ENCODE measurements at regions not wholly inside any gene's neighbourhood (a gene's known extent, or its start where the extent isn't known, plus 50 kb on each side); places are given as distances from the start of the nearest gene placed in this dataset.
"Not testable (repeated sequence)": the region's sequence is repeated elsewhere in the genome, so short reads cannot be mapped to it uniquely, and the experiment has no call there.

- DNase-seq = no peak
- TF ChIP-seq POLR2A (IDR thresholded peaks at IDR 0.05) (no peak), CTCF (IDR thresholded peaks at IDR 0.05) (no peak), POLR2AphosphoS5 (IDR thresholded peaks at IDR 0.05) (no peak), EP300 (IDR thresholded peaks at IDR 0.05; ENCODE audit: low read depth) (no peak)
- 68 to 81% methylated on average over 4 to 7 of the region's 8 CpGs for WGBS, 2 donors (ENCODE audit: low coverage in 1 of 2)
- no peak overlapping the region for H3K4me3 ChIP-seq
- H3K4me1 ChIP-seq = no peaks in the 10 kb centered on the region
- intact Hi-C loops (cut with DNase I; ENCODE audit: low total_unique reads) (no loop called here), in situ Hi-C loops (cut with MboI; ENCODE audit: low pct_ligation_motif_present in 1 of 4, low pct_unique_long_range_greater_than_20kb in 1 of 4, low sequenced_read_pairs in 3 of 4) (no loop called here)
- no peak overlapping the region for H3K27ac ChIP-seq
- H3K36me3 ChIP-seq = no peaks in the 10 kb centered on the region
- no peaks in the 10 kb centered on the region for H3K9me3 ChIP-seq
- no peaks in the 10 kb centered on the region for H3K27me3 ChIP-seq
Observed at GRCh38 chr6:121619987-121620740, 184.7 kb downstream of the GJA1 start.

- WGBS, 2 donors (ENCODE audit: low coverage in 1 of 2) = 78% methylated on average over 2 of the region's 2 CpGs; no CpG with 5 or more reads in 1 of the 2 donors
- intact Hi-C loops (cut with DNase I; ENCODE audit: low total_unique reads) = no loop called here
Observed at GRCh38 chr6:121627761-121628160, 192.3 kb downstream of the GJA1 start.

GRCh38 chr6:121630716-121631115, 195.3 kb downstream of the GJA1 start:
- Histone ChIP-seq H3K9me3 (peaks cover 6% of the 10 kb centered on the region in 2 donors), H3K27me3 (no peaks in the 10 kb centered on the region), H3K27ac (no peak overlapping the region), H3K4me1 (no peaks in the 10 kb centered on the region), H3K4me3 (no peak overlapping the region), H3K36me3 (no peaks in the 10 kb centered on the region)
- no peak for TF ChIP-seq EP300 (IDR thresholded peaks at IDR 0.05; ENCODE audit: low read depth)
- TF ChIP-seq CTCF (IDR thresholded peaks at IDR 0.05) = no peak
- TF ChIP-seq POLR2AphosphoS5 (IDR thresholded peaks at IDR 0.05) = no peak
- TF ChIP-seq POLR2A (IDR thresholded peaks at IDR 0.05) = no peak
- in situ Hi-C loops (cut with MboI; ENCODE audit: low pct_ligation_motif_present in 1 of 4, low pct_unique_long_range_greater_than_20kb in 1 of 4, low sequenced_read_pairs in 3 of 4) = no loop called here
- DNase-seq = no peak
- intact Hi-C loops (cut with DNase I; ENCODE audit: low total_unique reads) = no loop called here

More at GRCh38 chr6:121627761-121628160, 192.3 kb downstream of the GJA1 start:
- no peaks in the 10 kb centered on the region for H3K4me1 ChIP-seq
- no peaks in the 10 kb centered on the region for H3K27me3 ChIP-seq
- no peak overlapping the region for H3K4me3 ChIP-seq
- in situ Hi-C loops (cut with MboI; ENCODE audit: low pct_ligation_motif_present in 1 of 4, low pct_unique_long_range_greater_than_20kb in 1 of 4, low sequenced_read_pairs in 3 of 4) = no loop called here
- H3K9me3 ChIP-seq = peaks cover 0 to 3% of the 10 kb centered on the region in 2 donors
- H3K36me3 ChIP-seq = no peaks in the 10 kb centered on the region
- no peak for DNase-seq
- TF ChIP-seq EP300 (IDR thresholded peaks at IDR 0.05; ENCODE audit: low read depth) (no peak), POLR2AphosphoS5 (IDR thresholded peaks at IDR 0.05) (no peak), CTCF (IDR thresholded peaks at IDR 0.05) (no peak), POLR2A (IDR thresholded peaks at IDR 0.05) (no peak)
- H3K27ac ChIP-seq = no peak overlapping the region

- intact Hi-C loops (cut with DNase I; ENCODE audit: low total_unique reads); H3K27me3 ChIP-seq; in situ Hi-C loops (cut with MboI; ENCODE audit: low pct_ligation_motif_present in 1 of 4, low pct_unique_long_range_greater_than_20kb in 1 of 4, low sequenced_read_pairs in 3 of 4); H3K36me3 ChIP-seq; H3K27ac ChIP-seq; H3K4me3 ChIP-seq; DNase-seq; H3K4me1 ChIP-seq; H3K9me3 ChIP-seq: not testable (repeated sequence)
Observed at GRCh38 chr6:121631752-121632151, 196.3 kb downstream of the GJA1 start.

GRCh38 chr6:121633309-121633708, 197.9 kb downstream of the GJA1 start:
- no peaks in the 10 kb centered on the region for H3K36me3 ChIP-seq
- H3K9me3 ChIP-seq = peaks cover 6% of the 10 kb centered on the region in 2 donors
- DNase-seq = no peak
- no peak overlapping the region for H3K4me3 ChIP-seq
- H3K27ac ChIP-seq = no peak overlapping the region
- H3K4me1 ChIP-seq = no peaks in the 10 kb centered on the region
- intact Hi-C loops (cut with DNase I; ENCODE audit: low total_unique reads) = no loop called here
- in situ Hi-C loops (cut with MboI; ENCODE audit: low pct_ligation_motif_present in 1 of 4, low pct_unique_long_range_greater_than_20kb in 1 of 4, low sequenced_read_pairs in 3 of 4) = no loop called here
- TF ChIP-seq EP300 (IDR thresholded peaks at IDR 0.05; ENCODE audit: low read depth) (no peak), POLR2AphosphoS5 (IDR thresholded peaks at IDR 0.05) (no peak), POLR2A (IDR thresholded peaks at IDR 0.05) (no peak), CTCF (IDR thresholded peaks at IDR 0.05) (no peak)
- no peaks in the 10 kb centered on the region for H3K27me3 ChIP-seq

GRCh38 chr6:121634586-121634985, 199.1 kb downstream of the GJA1 start:
- 83 to 90% methylated on average over 2 of the region's 2 CpGs for WGBS, 2 donors (ENCODE audit: low coverage in 1 of 2)
- DNase-seq; H3K27me3 ChIP-seq; in situ Hi-C loops (cut with MboI; ENCODE audit: low pct_ligation_motif_present in 1 of 4, low pct_unique_long_range_greater_than_20kb in 1 of 4, low sequenced_read_pairs in 3 of 4); H3K4me1 ChIP-seq; intact Hi-C loops (cut with DNase I; ENCODE audit: low total_unique reads); H3K9me3 ChIP-seq; H3K36me3 ChIP-seq; H3K4me3 ChIP-seq; H3K27ac ChIP-seq: not testable (repeated sequence)

All from transverse colon (tissue), 4 donors.